K562 (cell line): ENCODE measurements at regions not wholly inside any gene's neighbourhood (a gene's known extent, or its start where the extent isn't known, plus 50 kb on each side); places are given as distances from the start of the nearest gene placed in this dataset.

Experiments used
- ATAC-seq: fragments of 200-7000 bp; cut with Tn5 transposase; 3 replicates; pipeline ENCODE4 v1.9.1; 2020; ENCODE audit warnings: moderate library complexity
- BruUV-seq: library from RNA; stranded (reverse); fragments of 400-500 nt; replicated peaks from 2 replicates; lab custom pipeline; 2021; lab: Mats Ljungman, UMichigan
- CTCF ChIA-PET: fragments of 300-600 bp; formaldehyde crosslinking; extraction: SDS; loops from one replicate; lab custom pipeline; 2021; ENCODE audit warnings: low intra/inter-chr PET ratio; lab: Yijun Ruan, JAX
- POLR2A ChIA-PET: fragments of 300-600, 350-650 bp; sonication (Branson Sonifier 250); formaldehyde crosslinking; extraction: SDS; loops from one replicate; lab custom pipeline; 2021; ENCODE audit warnings: antibody characterized with exemption, inconsistent platforms; lab: Yijun Ruan, JAX
- DNase-seq, 4 experiments: peaks; one replicate each; pipeline versions ENCODE4 v3.0.0 to v3.0.0-alpha.2; 2011 to 2018; ENCODE audit warnings: low spot score in 3 of 4, mixed read lengths in 3 of 4; ENCODE audit errors: extremely low read depth in 1 of 4
- FAIRE-seq: peaks from 2 replicates; lab custom pipeline; 2011; peaks lifted over from hg19 to GRCh38; lab: Jason Lieb, UNC
- H2AFZ ChIP-seq: 2 replicates; pipeline ENCODE4 v1.6.0; 2011; ENCODE audit warnings: low read depth, low read length, control low read depth, inconsistent platforms
- H3K27ac ChIP-seq: fragments of 200-600 bp; 3 replicates; pipeline ENCODE4 v1.8.0; 2011; ENCODE audit warnings: low read depth, mild to moderate bottlenecking, control low read depth, inconsistent platforms, low read length, moderate library complexity, mixed read lengths; ENCODE audit errors: extremely low read depth
- H3K27me3 ChIP-seq, 2 experiments: fragments of 300-600 bp in 1 of 2; 2 replicates in 1 of 2; 3 replicates in 1 of 2; pipeline versions ENCODE4 v1.6.0 to v1.8.0; 2011; ENCODE audit warnings: inconsistent platforms in 2 of 2, low read length in 2 of 2, mild to moderate bottlenecking in 1 of 2, mixed read lengths in 1 of 2, moderate library complexity in 1 of 2; ENCODE audit not compliant: control insufficient read depth in 2 of 2, insufficient read depth in 2 of 2
- H3K36me3 ChIP-seq: fragments of 300-600 bp; 3 replicates; pipeline ENCODE4 v1.8.0; 2011; ENCODE audit warnings: mild to moderate bottlenecking, low read length, inconsistent platforms; ENCODE audit not compliant: control insufficient read depth, insufficient read depth
- H3K4me1 ChIP-seq, 2 experiments: fragments of 200-600 bp in 1 of 2; replicated peaks in 1 of 2; 2 replicates in 1 of 2; 3 replicates in 1 of 2; pipeline versions ENCODE4 v1.5.1 to v1.8.0; 2011; ENCODE audit warnings: inconsistent platforms in 2 of 2, low read length in 2 of 2, mild to moderate bottlenecking in 1 of 2, mixed read lengths in 1 of 2, moderate library complexity in 1 of 2; ENCODE audit not compliant: control insufficient read depth in 2 of 2, insufficient read depth in 2 of 2
- H3K4me2 ChIP-seq: 2 replicates; pipeline ENCODE4 v1.6.1; 2011; ENCODE audit warnings: low read length, control low read depth, inconsistent platforms, mixed read lengths; ENCODE audit not compliant: insufficient read depth
- H3K4me3 ChIP-seq: fragments of 200-600 bp; sonication (generic), shearing (Covaris generic); 2 replicates; pipeline ENCODE4 v1.5.1; 2016; ENCODE audit warnings: control low read depth, inconsistent platforms
- H3K79me2 ChIP-seq: fragments of 200-600 bp; 3 replicates; pipeline ENCODE4 v1.8.0; 2011; ENCODE audit warnings: low read length, inconsistent platforms; ENCODE audit not compliant: control insufficient read depth, insufficient read depth
- H3K9ac ChIP-seq, 2 experiments: 2 replicates each; pipeline versions ENCODE4 v1.6.0 to v1.6.1; 2011; ENCODE audit warnings: low read depth in 2 of 2, low read length in 2 of 2, control low read depth in 1 of 2, inconsistent platforms in 1 of 2, mild to moderate bottlenecking in 1 of 2, mixed read lengths in 1 of 2; ENCODE audit not compliant: insufficient read depth in 1 of 2
- H3K9me1 ChIP-seq: one replicate; pipeline ENCODE4 v1.6.0; 2011; ENCODE audit warnings: inconsistent platforms, mild to moderate bottlenecking, low read length, moderate library complexity; ENCODE audit not compliant: control insufficient read depth, insufficient read depth
- H3K9me3 ChIP-seq: replicated peaks from 2 replicates; pipeline ENCODE4 v1.5.1; 2011; ENCODE audit warnings: low read depth, low read length, inconsistent platforms; ENCODE audit not compliant: control insufficient read depth, insufficient read depth
- H4K20me1 ChIP-seq: replicated peaks from 2 replicates; pipeline ENCODE4 v1.6.1; 2011; ENCODE audit warnings: low read length, inconsistent platforms, mixed read lengths; ENCODE audit not compliant: control insufficient read depth, insufficient read depth
- CEBPB ChIP-seq: fragments of 450-650 bp; IDR thresholded peaks from 2 replicates; pipeline ENCODE4 v1.6.1; 2016; ENCODE audit warnings: missing genetic modification characterization, missing compliant biosample characterization
- FOXJ2 ChIP-seq: fragments of 200-800 bp; sonication (Bioruptor generic); IDR thresholded peaks from 2 replicates; pipeline ENCODE4 v1.6.1; 2016; ENCODE audit warnings: missing genetic modification characterization, missing compliant biosample characterization
- FOXK2 ChIP-seq, 2 experiments: fragments of 450-650 bp; IDR thresholded peaks in 1 of 2; conservative IDR thresholded peaks in 1 of 2; 2 replicates each; pipeline ENCODE4 v1.6.1; 2016; ENCODE audit warnings: low read depth in 2 of 2, mild to moderate bottlenecking in 1 of 2
- HMG20B ChIP-seq: fragments of 250-450 bp; sonication (Bioruptor Pico); IDR thresholded peaks from 2 replicates; pipeline ENCODE4 v1.5.0; 2021; ENCODE audit warnings: mild to moderate bottlenecking
- MCM2 ChIP-seq: fragments of 450-650 bp; IDR thresholded peaks from 2 replicates; pipeline ENCODE4 v1.6.1; 2017; ENCODE audit warnings: low read depth, mild to moderate bottlenecking
- RBM15 ChIP-seq: fragments of 200-400 bp; formaldehyde crosslinking; IDR thresholded peaks from 2 replicates; pipeline ENCODE4 v1.6.1; 2018; ENCODE audit warnings: mild to moderate bottlenecking, low read length, moderate library complexity; ENCODE audit not compliant: insufficient read depth
- TEAD2 ChIP-seq: fragments of 450-650 bp; IDR thresholded peaks from 2 replicates; pipeline ENCODE4 v1.6.1; 2016; ENCODE audit warnings: missing genetic modification characterization, control low read depth, missing compliant biosample characterization
- WHSC1 ChIP-seq: IDR thresholded peaks from one replicate; pipeline ENCODE4 v1.6.1; 2012; ENCODE audit warnings: low read length, control low read depth, inconsistent platforms
- ZBTB8A ChIP-seq: fragments of 450-650 bp; IDR thresholded peaks from 2 replicates; pipeline ENCODE4 v1.6.1; 2018; ENCODE audit warnings: mild to moderate bottlenecking, moderate library complexity; ENCODE audit not compliant: partially characterized antibody
- ZNF184 ChIP-seq: sonication (generic); formaldehyde crosslinking; IDR thresholded peaks from 2 replicates; pipeline ENCODE4 v1.5.0; 2020; ENCODE audit warnings: missing genetic modification reagents
- ZNF347 ChIP-seq: fragments of 450-650 bp; formaldehyde crosslinking; IDR thresholded peaks from 2 replicates; pipeline ENCODE4 v1.4.0; 2020; ENCODE audit warnings: low read depth, mild to moderate bottlenecking, moderate library complexity
- ZNF717 ChIP-seq: fragments of 250-450 bp; sonication (Bioruptor Pico); IDR thresholded peaks from 2 replicates; pipeline ENCODE4 v1.5.0; 2021
- WGBS: fragments of 100-300 bp; shearing (Covaris generic); methylation state at CpG from one replicate; pipeline ENCODE4 v1.1.6; 2016; ENCODE audit warnings: low coverage, mixed read lengths; ENCODE audit not compliant: insufficient coverage; ENCODE audit errors: missing lambda C conversion rate; 5-methylcytosine and 5-hydroxymethylcytosine counted together
- in situ Hi-C: fragments of 300-500 bp; cut with MboI; formaldehyde crosslinking; loops from 4 replicates; pipeline ENCODE4 v1.15.0; 2018; ENCODE audit warnings: inconsistent platforms, mixed read lengths
- intact Hi-C: fragments of 100-400 bp; cut with micrococcal nuclease; formaldehyde crosslinking; loops from 2 replicates; pipeline ENCODE4 v1.14.2; 2022
- TF ChIP-seq, protein P1 (sequence below): fragments of 250-450 bp; sonication (Bioruptor Pico); IDR thresholded peaks from 2 replicates; pipeline ENCODE4 v1.4.0; 2020; ENCODE audit warnings: mild to moderate bottlenecking, moderate library complexity, borderline replicate concordance
- TF ChIP-seq, protein P2 (sequence below): sonication (generic); formaldehyde crosslinking; IDR thresholded peaks from 2 replicates; pipeline ENCODE4 v1.5.0; 2020; ENCODE audit warnings: missing genetic modification reagents

DNA sequence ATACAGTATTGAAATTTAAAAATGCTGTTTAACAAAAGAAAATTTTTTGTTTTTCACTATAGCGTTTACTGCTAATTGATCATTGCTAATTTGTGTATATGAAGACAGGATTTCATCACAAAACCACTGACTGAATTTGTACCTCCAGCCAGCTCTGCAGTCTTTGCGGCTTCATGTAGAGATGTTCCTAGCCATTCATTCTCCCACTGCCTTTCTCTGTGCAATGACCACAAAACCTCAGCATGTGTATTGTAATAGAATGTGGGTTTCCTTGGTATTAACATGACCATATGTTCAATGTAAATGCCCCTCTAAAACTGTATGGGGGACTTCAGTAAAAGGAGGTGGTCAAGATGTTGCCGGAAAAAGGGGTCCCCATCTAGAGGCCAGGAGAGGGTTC, 81.1 kb upstream of the STEAP1B start:
- in situ Hi-C loops (no loop called here), intact Hi-C loops (no loop called here)
- ATAC-seq: no peak
- no TSS peak for BruUV-seq
- H3K79me2 ChIP-seq: no peaks in the 10 kb centered on the region
- DNase-seq: no peak
- H2AFZ ChIP-seq: no peak overlapping the region
- POLR2A ChIA-PET: no interaction called here
- H3K9me3 ChIP-seq: no peaks in the 10 kb centered on the region
- H3K27me3 ChIP-seq: no peaks in the 10 kb centered on the region
- no peaks in the 10 kb centered on the region for H3K9me1 ChIP-seq
- no peak overlapping the region for H3K4me2 ChIP-seq
- TF ChIP-seq FOXK2 (conservative IDR thresholded peaks at IDR 0.05 in 1 of 2, IDR thresholded peaks at IDR 0.05 in 1 of 2; ENCODE audit: low read depth in 2 of 2) (no peak), ZNF347 (CRISPR knock-in tag) (no peak), HMG20B (CRISPR knock-in tag) (no peak), FOXJ2 (tag) (no peak), ZBTB8A (no peak), ZNF184 (CRISPR knock-in tag) (no peak), MCM2 (no peak), RBM15 (no peak), ZNF717 (CRISPR knock-in tag) (no peak), CEBPB (tag) (no peak), TEAD2 (tag) (no peak), WHSC1 (no peak)
- TF ChIP-seq, protein P1, sequence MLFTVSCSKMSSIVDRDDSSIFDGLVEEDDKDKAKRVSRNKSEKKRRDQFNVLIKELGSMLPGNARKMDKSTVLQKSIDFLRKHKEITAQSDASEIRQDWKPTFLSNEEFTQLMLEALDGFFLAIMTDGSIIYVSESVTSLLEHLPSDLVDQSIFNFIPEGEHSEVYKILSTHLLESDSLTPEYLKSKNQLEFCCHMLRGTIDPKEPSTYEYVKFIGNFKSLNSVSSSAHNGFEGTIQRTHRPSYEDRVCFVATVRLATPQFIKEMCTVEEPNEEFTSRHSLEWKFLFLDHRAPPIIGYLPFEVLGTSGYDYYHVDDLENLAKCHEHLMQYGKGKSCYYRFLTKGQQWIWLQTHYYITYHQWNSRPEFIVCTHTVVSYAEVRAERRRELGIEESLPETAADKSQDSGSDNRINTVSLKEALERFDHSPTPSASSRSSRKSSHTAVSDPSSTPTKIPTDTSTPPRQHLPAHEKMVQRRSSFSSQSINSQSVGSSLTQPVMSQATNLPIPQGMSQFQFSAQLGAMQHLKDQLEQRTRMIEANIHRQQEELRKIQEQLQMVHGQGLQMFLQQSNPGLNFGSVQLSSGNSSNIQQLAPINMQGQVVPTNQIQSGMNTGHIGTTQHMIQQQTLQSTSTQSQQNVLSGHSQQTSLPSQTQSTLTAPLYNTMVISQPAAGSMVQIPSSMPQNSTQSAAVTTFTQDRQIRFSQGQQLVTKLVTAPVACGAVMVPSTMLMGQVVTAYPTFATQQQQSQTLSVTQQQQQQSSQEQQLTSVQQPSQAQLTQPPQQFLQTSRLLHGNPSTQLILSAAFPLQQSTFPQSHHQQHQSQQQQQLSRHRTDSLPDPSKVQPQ (CRISPR knock-in tag): no peak
- TF ChIP-seq, protein P2, sequence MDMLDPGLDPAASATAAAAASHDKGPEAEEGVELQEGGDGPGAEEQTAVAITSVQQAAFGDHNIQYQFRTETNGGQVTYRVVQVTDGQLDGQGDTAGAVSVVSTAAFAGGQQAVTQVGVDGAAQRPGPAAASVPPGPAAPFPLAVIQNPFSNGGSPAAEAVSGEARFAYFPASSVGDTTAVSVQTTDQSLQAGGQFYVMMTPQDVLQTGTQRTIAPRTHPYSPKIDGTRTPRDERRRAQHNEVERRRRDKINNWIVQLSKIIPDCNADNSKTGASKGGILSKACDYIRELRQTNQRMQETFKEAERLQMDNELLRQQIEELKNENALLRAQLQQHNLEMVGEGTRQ (CRISPR knock-in tag): no peak
- no peak overlapping the region for H3K4me3 ChIP-seq
- H3K27ac ChIP-seq: no peak overlapping the region
- CTCF ChIA-PET: no interaction called here
- FAIRE-seq: no peak
- H3K4me1 ChIP-seq: peaks cover 3 to 6% of the 10 kb centered on the region in 2 experiments; a peak in 3 of 5 replicates
- H3K9ac ChIP-seq: no peak overlapping the region
- 88% methylated on average over 3 of the region's 3 CpGs for WGBS
- H3K36me3 ChIP-seq: no peaks in the 10 kb centered on the region
- H4K20me1 ChIP-seq: no peaks in the 10 kb centered on the region
